ENCODE measurements at regions not wholly inside any gene's neighbourhood (a gene's known extent, or its start where the extent isn't known, plus 50 kb on each side); places are given as distances from the start of the nearest gene placed in this dataset.
"Not testable (repeated sequence)": the region's sequence is repeated elsewhere in the genome, so short reads cannot be mapped to it uniquely, and the experiment has no call there.

DNA sequence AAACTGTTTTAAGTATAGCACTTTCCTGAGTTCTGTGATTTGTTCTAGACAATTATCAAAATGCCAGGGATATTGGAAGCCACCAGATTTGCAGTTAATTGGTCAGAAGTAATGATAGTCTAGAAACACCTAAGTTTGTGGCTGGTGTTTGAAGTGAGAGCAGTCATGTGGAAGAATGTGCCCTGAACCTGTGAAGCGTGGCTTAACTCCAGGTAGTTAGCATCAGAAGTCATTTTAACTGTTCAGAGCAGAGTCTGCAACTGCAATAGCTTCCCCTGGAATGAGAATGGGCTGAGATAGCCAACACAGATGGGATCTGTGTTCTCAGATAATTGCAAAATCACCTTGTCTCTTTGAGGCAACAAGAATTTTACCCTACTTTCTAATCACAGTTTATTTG, 255.1 kb upstream of the GK2 start:
- Histone ChIP-seq H3K27ac (ENCODE audit: low read length) (no peak overlapping the region), H3K9me3 (ENCODE audit: control insufficient read depth in 1 of 2, low read length in 2 of 2) (no peaks in the 10 kb centered on the region), H3K4me1 (ENCODE audit: control insufficient read depth in 1 of 2, insufficient read depth in 2 of 2, low read length in 2 of 2) (no peaks in the 10 kb centered on the region), H3K4me3 (ENCODE audit: low read depth in 1 of 2, low read length in 2 of 2) (no peak overlapping the region), H3K27me3 (ENCODE audit: low read depth, low read length) (no peaks in the 10 kb centered on the region), H3K36me3 (ENCODE audit: control insufficient read depth in 1 of 2, insufficient read depth in 2 of 2, low read length in 2 of 2) (no peaks in the 10 kb centered on the region)

DNA sequence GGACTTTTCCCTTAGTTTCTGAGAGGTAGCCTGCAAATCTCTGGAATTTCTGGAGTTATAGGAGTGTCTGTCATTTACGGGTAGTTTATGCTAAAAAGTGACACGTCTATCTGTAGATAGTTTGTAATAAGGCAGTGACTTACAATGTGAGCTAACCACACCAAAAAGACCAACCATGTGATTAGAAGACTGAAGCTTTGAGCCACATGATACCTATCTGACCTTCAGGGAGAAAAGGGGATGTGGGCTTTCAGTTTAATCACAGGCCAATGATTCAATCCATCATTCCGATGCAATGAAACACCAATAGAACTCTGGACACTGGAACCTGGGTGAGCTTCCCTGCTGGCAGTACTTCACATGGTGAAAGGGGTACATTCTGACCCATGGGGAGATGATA, 254.6 kb upstream of the GK2 start:
- H3K4me3 ChIP-seq (ENCODE audit: low read depth in 1 of 2, low read length in 2 of 2): no peak overlapping the region
- no peaks in the 10 kb centered on the region for H3K36me3 ChIP-seq (ENCODE audit: control insufficient read depth in 1 of 2, insufficient read depth in 2 of 2, low read length in 2 of 2)
- no peaks in the 10 kb centered on the region for H3K27me3 ChIP-seq (ENCODE audit: low read depth, low read length)
- H3K9me3 ChIP-seq (ENCODE audit: control insufficient read depth in 1 of 2, low read length in 2 of 2): peaks cover 0 to 1% of the 10 kb centered on the region in 2 donors
- H3K27ac ChIP-seq (ENCODE audit: low read length): no peak overlapping the region
- H3K4me1 ChIP-seq (ENCODE audit: control insufficient read depth in 1 of 2, insufficient read depth in 2 of 2, low read length in 2 of 2): no peaks in the 10 kb centered on the region

GRCh38 chr4:79661196-79661595, 253.2 kb upstream of the GK2 start:
- Histone ChIP-seq H3K27me3 (ENCODE audit: low read depth, low read length) (no peaks in the 10 kb centered on the region), H3K9me3 (ENCODE audit: control insufficient read depth in 1 of 2, low read length in 2 of 2) (peaks cover 0 to 4% of the 10 kb centered on the region in 2 donors), H3K4me1 (ENCODE audit: control insufficient read depth in 1 of 2, insufficient read depth in 2 of 2, low read length in 2 of 2) (no peaks in the 10 kb centered on the region), H3K36me3 (ENCODE audit: control insufficient read depth in 1 of 2, insufficient read depth in 2 of 2, low read length in 2 of 2) (no peaks in the 10 kb centered on the region), H3K4me3 (ENCODE audit: low read depth in 1 of 2, low read length in 2 of 2) (no peak overlapping the region), H3K27ac (ENCODE audit: low read length) (no peak overlapping the region)

- not testable (repeated sequence) for H3K4me3 ChIP-seq (ENCODE audit: low read depth in 1 of 2, low read length in 2 of 2); H3K27me3 ChIP-seq (ENCODE audit: low read depth, low read length); H3K9me3 ChIP-seq (ENCODE audit: control insufficient read depth in 1 of 2, low read length in 2 of 2); H3K4me1 ChIP-seq (ENCODE audit: control insufficient read depth in 1 of 2, insufficient read depth in 2 of 2, low read length in 2 of 2); H3K27ac ChIP-seq (ENCODE audit: low read length); H3K36me3 ChIP-seq (ENCODE audit: control insufficient read depth in 1 of 2, insufficient read depth in 2 of 2, low read length in 2 of 2)
Observed at GRCh38 chr4:79659308-79659870, 251.4 kb upstream of the GK2 start.

- H3K27me3 ChIP-seq (ENCODE audit: low read depth, low read length): no peaks in the 10 kb centered on the region
- H3K9me3 ChIP-seq (ENCODE audit: control insufficient read depth in 1 of 2, low read length in 2 of 2): peaks cover 0 to 4% of the 10 kb centered on the region in 2 donors
- no peaks in the 10 kb centered on the region for H3K36me3 ChIP-seq (ENCODE audit: control insufficient read depth in 1 of 2, insufficient read depth in 2 of 2, low read length in 2 of 2)
- H3K27ac ChIP-seq (ENCODE audit: low read length): no peak overlapping the region
- no peak overlapping the region for H3K4me3 ChIP-seq (ENCODE audit: low read depth in 1 of 2, low read length in 2 of 2)
- peaks cover 0 to 3% of the 10 kb centered on the region in 2 donors for H3K4me1 ChIP-seq (ENCODE audit: control insufficient read depth in 1 of 2, insufficient read depth in 2 of 2, low read length in 2 of 2)
Observed at GRCh38 chr4:79657379-79657778, 249.4 kb upstream of the GK2 start.

- peaks cover 0 to 12% of the 10 kb centered on the region in 2 donors for H3K4me1 ChIP-seq (ENCODE audit: control insufficient read depth in 1 of 2, insufficient read depth in 2 of 2, low read length in 2 of 2)
- H3K36me3 ChIP-seq (ENCODE audit: control insufficient read depth in 1 of 2, insufficient read depth in 2 of 2, low read length in 2 of 2): no peaks in the 10 kb centered on the region
- no peak overlapping the region for H3K27ac ChIP-seq (ENCODE audit: low read length)
- no peaks in the 10 kb centered on the region for H3K27me3 ChIP-seq (ENCODE audit: low read depth, low read length)
- peaks cover 0 to 4% of the 10 kb centered on the region in 2 donors for H3K9me3 ChIP-seq (ENCODE audit: control insufficient read depth in 1 of 2, low read length in 2 of 2)
- H3K4me3 ChIP-seq (ENCODE audit: low read depth in 1 of 2, low read length in 2 of 2): no peak overlapping the region
Observed at GRCh38 chr4:79653871-79654270, 245.8 kb upstream of the GK2 start.

DNA sequence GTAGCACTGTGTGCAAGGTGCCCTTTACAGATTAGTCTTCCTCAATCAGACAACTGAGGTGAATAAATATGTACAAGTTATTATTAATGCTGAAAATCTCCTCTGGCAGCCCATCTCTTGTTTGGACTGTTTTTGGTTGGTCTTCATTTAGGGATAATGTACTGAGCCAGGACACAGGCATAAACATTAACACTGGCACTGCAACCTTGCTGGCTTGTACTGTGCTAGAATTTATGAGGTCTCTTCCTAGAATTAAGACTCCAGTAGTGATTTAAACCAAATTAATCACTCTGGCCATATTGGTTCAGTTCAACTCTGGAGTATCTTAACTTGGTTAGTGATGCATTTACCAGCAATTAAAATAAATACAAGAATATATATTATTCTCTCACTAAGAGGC, 244.7 kb upstream of the GK2 start:
- Histone ChIP-seq H3K27me3 (ENCODE audit: low read depth, low read length) (no peaks in the 10 kb centered on the region), H3K4me3 (ENCODE audit: low read depth in 1 of 2, low read length in 2 of 2) (no peak overlapping the region), H3K36me3 (ENCODE audit: control insufficient read depth in 1 of 2, insufficient read depth in 2 of 2, low read length in 2 of 2) (no peaks in the 10 kb centered on the region), H3K9me3 (ENCODE audit: control insufficient read depth in 1 of 2, low read length in 2 of 2) (peaks cover 0 to 4% of the 10 kb centered on the region in 2 donors), H3K27ac (ENCODE audit: low read length) (no peak overlapping the region), H3K4me1 (ENCODE audit: control insufficient read depth in 1 of 2, insufficient read depth in 2 of 2, low read length in 2 of 2) (peaks cover 0 to 12% of the 10 kb centered on the region in 2 donors)

- Histone ChIP-seq H3K9me3 (ENCODE audit: control insufficient read depth in 1 of 2, low read length in 2 of 2) (no peaks in the 10 kb centered on the region), H3K27me3 (ENCODE audit: low read depth, low read length) (no peaks in the 10 kb centered on the region), H3K4me1 (ENCODE audit: control insufficient read depth in 1 of 2, insufficient read depth in 2 of 2, low read length in 2 of 2) (peaks cover 0 to 12% of the 10 kb centered on the region in 2 donors), H3K4me3 (ENCODE audit: low read depth in 1 of 2, low read length in 2 of 2) (no peak overlapping the region), H3K27ac (ENCODE audit: low read length) (no peak overlapping the region), H3K36me3 (ENCODE audit: control insufficient read depth in 1 of 2, insufficient read depth in 2 of 2, low read length in 2 of 2) (no peaks in the 10 kb centered on the region)
Observed at GRCh38 chr4:79652232-79652631, 244.2 kb upstream of the GK2 start.

GRCh38 chr4:79651456-79651855, 243.4 kb upstream of the GK2 start:
- H3K36me3 ChIP-seq (ENCODE audit: control insufficient read depth in 1 of 2, insufficient read depth in 2 of 2, low read length in 2 of 2): no peaks in the 10 kb centered on the region
- peak overlapping the region; percentile 34 for H3K27ac ChIP-seq (ENCODE audit: low read length)
- no peak overlapping the region for H3K4me3 ChIP-seq (ENCODE audit: low read depth in 1 of 2, low read length in 2 of 2)
- H3K9me3 ChIP-seq (ENCODE audit: control insufficient read depth in 1 of 2, low read length in 2 of 2): no peaks in the 10 kb centered on the region
- H3K27me3 ChIP-seq (ENCODE audit: low read depth, low read length): no peaks in the 10 kb centered on the region
- H3K4me1 ChIP-seq (ENCODE audit: control insufficient read depth in 1 of 2, insufficient read depth in 2 of 2, low read length in 2 of 2): peaks cover 0 to 12% of the 10 kb centered on the region in 2 donors

- Histone ChIP-seq H3K27me3 (ENCODE audit: low read depth, low read length) (no peaks in the 10 kb centered on the region), H3K36me3 (ENCODE audit: control insufficient read depth in 1 of 2, insufficient read depth in 2 of 2, low read length in 2 of 2) (no peaks in the 10 kb centered on the region), H3K9me3 (ENCODE audit: control insufficient read depth in 1 of 2, low read length in 2 of 2) (no peaks in the 10 kb centered on the region), H3K4me3 (ENCODE audit: low read depth in 1 of 2, low read length in 2 of 2) (peak overlapping the region in 1 of 2 donors; percentile 8), H3K27ac (ENCODE audit: low read length) (peak overlapping the region; percentile 34), H3K4me1 (ENCODE audit: control insufficient read depth in 1 of 2, insufficient read depth in 2 of 2, low read length in 2 of 2) (peaks cover 0 to 12% of the 10 kb centered on the region in 2 donors)
Observed at GRCh38 chr4:79650794-79651431, 242.9 kb upstream of the GK2 start.

GRCh38 chr4:79650217-79650616, 242.2 kb upstream of the GK2 start:
- Histone ChIP-seq H3K36me3 (ENCODE audit: control insufficient read depth in 1 of 2, insufficient read depth in 2 of 2, low read length in 2 of 2) (no peaks in the 10 kb centered on the region), H3K9me3 (ENCODE audit: control insufficient read depth in 1 of 2, low read length in 2 of 2) (no peaks in the 10 kb centered on the region), H3K4me3 (ENCODE audit: low read depth in 1 of 2, low read length in 2 of 2) (no peak overlapping the region), H3K27me3 (ENCODE audit: low read depth, low read length) (no peaks in the 10 kb centered on the region), H3K27ac (ENCODE audit: low read length) (peak overlapping the region; percentile 34), H3K4me1 (ENCODE audit: control insufficient read depth in 1 of 2, insufficient read depth in 2 of 2, low read length in 2 of 2) (peaks cover 0 to 12% of the 10 kb centered on the region in 2 donors)

DNA sequence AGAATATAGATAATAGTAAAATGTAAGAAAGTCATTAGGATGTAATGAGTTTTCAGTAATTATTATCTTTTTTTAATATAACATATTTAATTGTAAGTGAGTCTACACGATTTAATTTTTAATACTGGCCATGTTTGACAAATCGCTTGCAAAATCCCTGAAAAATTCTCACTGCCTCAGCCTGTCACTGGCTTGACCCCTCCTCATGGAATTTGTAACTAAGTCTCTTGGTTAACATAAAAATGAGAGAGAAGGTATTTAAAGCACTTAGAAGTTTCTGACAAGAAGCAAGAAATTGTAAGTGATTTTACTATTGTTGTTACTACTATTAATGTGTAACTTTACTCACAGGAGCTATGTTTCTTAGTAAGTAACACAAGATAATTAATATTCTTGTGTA, 237.9 kb upstream of the GK2 start:
- Histone ChIP-seq H3K4me1 (ENCODE audit: control insufficient read depth in 1 of 2, insufficient read depth in 2 of 2, low read length in 2 of 2) (peaks cover 0 to 3% of the 10 kb centered on the region in 2 donors), H3K9me3 (ENCODE audit: control insufficient read depth in 1 of 2, low read length in 2 of 2) (no peaks in the 10 kb centered on the region), H3K36me3 (ENCODE audit: control insufficient read depth in 1 of 2, insufficient read depth in 2 of 2, low read length in 2 of 2) (no peaks in the 10 kb centered on the region), H3K4me3 (ENCODE audit: low read depth in 1 of 2, low read length in 2 of 2) (no peak overlapping the region), H3K27ac (ENCODE audit: low read length) (no peak overlapping the region), H3K27me3 (ENCODE audit: low read depth, low read length) (no peaks in the 10 kb centered on the region)
